HG03139 (cell line): ENCODE measurements at regions not wholly inside any gene's neighbourhood (a gene's known extent, or its start where the extent isn't known, plus 50 kb on each side); places are given as distances from the start of the nearest gene placed in this dataset.
"Not testable (repeated sequence)": the region's sequence is repeated elsewhere in the genome, so short reads cannot be mapped to it uniquely, and the experiment has no call there.

Experiments used
- ATAC-seq: cut with Tn5 transposase; IDR thresholded peaks from one replicate; pipeline ENCODE4 v1.9.1; 2021; ENCODE audit not compliant: unreplicated experiment

- no peak for ATAC-seq
Observed at GRCh38 chr4:146076081-146076480, 99.4 kb upstream of the LSM6 start.

- ATAC-seq: peak; percentile 71
Observed at GRCh38 chr4:146073517-146073916, 102.0 kb upstream of the LSM6 start.

GRCh38 chr4:146072376-146072775, 103.1 kb upstream of the LSM6 start:
- ATAC-seq: no peak

- no peak for ATAC-seq
Observed at GRCh38 chr4:146071390-146071789, 104.1 kb upstream of the LSM6 start.

- no peak for ATAC-seq
Observed at GRCh38 chr4:146063143-146063542, 112.4 kb upstream of the LSM6 start.

- ATAC-seq: no peak
Observed at GRCh38 chr4:146062340-146062739, 113.2 kb upstream of the LSM6 start.

GRCh38 chr4:146061610-146062334, 113.7 kb upstream of the LSM6 start:
- no peak for ATAC-seq

- ATAC-seq: peak; percentile 91
Observed at GRCh38 chr4:146059865-146060264, 115.7 kb upstream of the LSM6 start.

GRCh38 chr4:146059151-146059550, 116.4 kb upstream of the LSM6 start:
- ATAC-seq: no peak

- no peak for ATAC-seq
Observed at GRCh38 chr4:146058531-146058930, 117.0 kb upstream of the LSM6 start.

GRCh38 chr4:146054676-146055075, 116.1 kb upstream of the ZNF827 start:
- ATAC-seq: no peak

- no peak for ATAC-seq
Observed at GRCh38 chr4:146053891-146054290, 115.3 kb upstream of the ZNF827 start.

- no peak for ATAC-seq
Observed at GRCh38 chr4:146051728-146052391, 113.2 kb upstream of the ZNF827 start.

- no peak for ATAC-seq
Observed at GRCh38 chr4:146051223-146051622, 112.6 kb upstream of the ZNF827 start.

GRCh38 chr4:146049802-146050201, 111.2 kb upstream of the ZNF827 start:
- peak; percentile 88 for ATAC-seq

- ATAC-seq: not testable (repeated sequence)
Observed at GRCh38 chr4:146047768-146048167, 109.1 kb upstream of the ZNF827 start.

- no peak for ATAC-seq
Observed at GRCh38 chr4:146041139-146042004, 102.7 kb upstream of the ZNF827 start.

- ATAC-seq: no peak
Observed at GRCh38 chr4:146040623-146041022, 102.0 kb upstream of the ZNF827 start.

- ATAC-seq: no peak
Observed at GRCh38 chr4:146033149-146033548, 94.5 kb upstream of the ZNF827 start.

GRCh38 chr4:146032234-146032860, 93.7 kb upstream of the ZNF827 start:
- ATAC-seq: no peak
